ENCODE measurements at regions not wholly inside any gene's neighbourhood (a gene's known extent, or its start where the extent isn't known, plus 50 kb on each side); places are given as distances from the start of the nearest gene placed in this dataset.

GRCh38 chr11:38842991-38843390 lies 2245.0 kb upstream of the RAG2 start:
- no peak for DNase-seq (ENCODE audit: low spot score)
- ChIA-PET POLR2A (no interaction called here), CTCF (no interaction called here)
- peaks cover 74% of the 10 kb centered on the region for H3K9me3 Mint-ChIP-seq
- ATAC-seq = no peak
- no peak overlapping the region for H3K27ac Mint-ChIP-seq
- H3K4me1 Mint-ChIP-seq = no peaks in the 10 kb centered on the region
- H3K4me3 Mint-ChIP-seq = no peak overlapping the region
- H3K36me3 Mint-ChIP-seq = peaks cover 40% of the 10 kb centered on the region
- TF ChIP-seq SP1 (CRISPR knock-in tag; conservative IDR thresholded peaks at IDR 0.05) (no peak), ZBTB43 (CRISPR knock-in tag; IDR thresholded peaks at IDR 0.05) (no peak), ZNF416 (CRISPR knock-in tag; IDR thresholded peaks at IDR 0.05) (no peak), ATF3 (CRISPR knock-in tag; conservative IDR thresholded peaks at IDR 0.05) (no peak), ZNF232 (CRISPR knock-in tag; IDR thresholded peaks at IDR 0.05) (no peak), ETV6 (CRISPR knock-in tag; IDR thresholded peaks at IDR 0.05) (no peak), USF2 (CRISPR knock-in tag; IDR thresholded peaks at IDR 0.05) (no peak), E2F1 (CRISPR knock-in tag; IDR thresholded peaks at IDR 0.05) (no peak), ZNF317 (CRISPR knock-in tag; IDR thresholded peaks at IDR 0.05; ENCODE audit: borderline replicate concordance, low read depth) (no peak), JUN (CRISPR knock-in tag; IDR thresholded peaks at IDR 0.05) (no peak), MYBL2 (CRISPR knock-in tag; IDR thresholded peaks at IDR 0.05) (no peak), PRDM15 (CRISPR knock-in tag; IDR thresholded peaks at IDR 0.05) (no peak)
- H3K27me3 Mint-ChIP-seq (ENCODE audit: low read depth) = no peaks in the 10 kb centered on the region; the same call in none of the 2 replicates

GRCh38 chr11:38839071-38839470 lies 2241.0 kb upstream of the RAG2 start:
- DNase-seq (ENCODE audit: low spot score) (no peak), ATAC-seq (no peak)
- Mint-ChIP-seq H3K9me3 (peaks cover 81% of the 10 kb centered on the region), H3K4me1 (no peaks in the 10 kb centered on the region), H3K27me3 (ENCODE audit: low read depth) (no peaks in the 10 kb centered on the region; the same call in 1 of the 2 replicates), H3K27ac (no peak overlapping the region), H3K4me3 (no peak overlapping the region), H3K36me3 (peaks cover 40% of the 10 kb centered on the region)
- ChIA-PET POLR2A (no interaction called here), CTCF (no interaction called here)
- TF ChIP-seq SMAD3 (CRISPR knock-in tag; IDR thresholded peaks at IDR 0.05; ENCODE audit: borderline replicate concordance) (no peak), ZNF425 (CRISPR knock-in tag; conservative IDR thresholded peaks at IDR 0.05) (no peak), ZNF532 (CRISPR knock-in tag; IDR thresholded peaks at IDR 0.05; ENCODE audit: borderline replicate concordance) (no peak), ATF1 (CRISPR knock-in tag; IDR thresholded peaks at IDR 0.05) (no peak), NFATC4 (CRISPR knock-in tag; IDR thresholded peaks at IDR 0.05) (no peak), ETV6 (CRISPR knock-in tag; IDR thresholded peaks at IDR 0.05) (no peak), ZNF281 (CRISPR knock-in tag; IDR thresholded peaks at IDR 0.05) (no peak)

All from WTC11 (cell line).